RPMI8226 (cell line): ENCODE measurements at regions not wholly inside any gene's neighbourhood (a gene's known extent, or its start where the extent isn't known, plus 50 kb on each side); places are given as distances from the start of the nearest gene placed in this dataset.

Experiments
- DNase-seq: peaks from one replicate; pipeline ENCODE4 v3.0.0-alpha.2; 2015

GRCh38 chr6:121838842-121839241 is 403.4 kb downstream of the GJA1 start:
- DNase-seq: peak; percentile 76

- no peak for DNase-seq
Measured at GRCh38 chr6:121839896-121840295, 404.4 kb downstream of the GJA1 start.

GRCh38 chr6:121844898-121845297 is 409.5 kb downstream of the GJA1 start:
- DNase-seq: no peak

GRCh38 chr6:121847806-121848522 is 412.5 kb downstream of the GJA1 start:
- DNase-seq: no peak

- DNase-seq: no peak
Measured at GRCh38 chr6:121848523-121849255, 413.2 kb downstream of the GJA1 start.

GRCh38 chr6:121849477-121849876 is 414.0 kb downstream of the GJA1 start:
- DNase-seq: peak; percentile 51

GRCh38 chr6:121851056-121851455 is 415.6 kb downstream of the GJA1 start:
- DNase-seq: no peak

GRCh38 chr6:121853686-121854085 is 418.2 kb downstream of the GJA1 start:
- DNase-seq: no peak

- DNase-seq: no peak
Measured at GRCh38 chr6:121855521-121855920, 420.1 kb downstream of the GJA1 start.

GRCh38 chr6:121856296-121856695 is 420.9 kb downstream of the GJA1 start:
- no peak for DNase-seq

- DNase-seq: no peak
Measured at GRCh38 chr6:121857551-121857950, 422.1 kb downstream of the GJA1 start.

GRCh38 chr6:121858310-121858709 is 422.9 kb downstream of the GJA1 start:
- DNase-seq: no peak

- no peak for DNase-seq
Measured at GRCh38 chr6:121858986-121859385, 423.5 kb downstream of the GJA1 start.

- no peak for DNase-seq
Measured at GRCh38 chr6:121865811-121866210, 430.4 kb downstream of the GJA1 start.

- DNase-seq: no peak
Measured at GRCh38 chr6:121867095-121867494, 431.6 kb downstream of the GJA1 start.

GRCh38 chr6:121868206-121868605 is 432.8 kb downstream of the GJA1 start:
- DNase-seq: no peak

GRCh38 chr6:121873595-121873994 is 438.1 kb downstream of the GJA1 start:
- no peak for DNase-seq

- no peak for DNase-seq
Measured at GRCh38 chr6:121876721-121877120, 441.3 kb downstream of the GJA1 start.

- DNase-seq: no peak
Measured at GRCh38 chr6:121879149-121879548, 443.7 kb downstream of the GJA1 start.

GRCh38 chr6:121880831-121881230 is 445.4 kb downstream of the GJA1 start:
- no peak for DNase-seq

GRCh38 chr6:121881974-121882667 is 446.7 kb downstream of the GJA1 start:
- no peak for DNase-seq

- DNase-seq: no peak
Measured at GRCh38 chr6:121884091-121884490, 448.6 kb downstream of the GJA1 start.

- no peak for DNase-seq
Measured at GRCh38 chr6:121884620-121885019, 449.2 kb downstream of the GJA1 start.
